C4-2B (cell line): ENCODE measurements at regions not wholly inside any gene's neighbourhood (a gene's known extent, or its start where the extent isn't known, plus 50 kb on each side); places are given as distances from the start of the nearest gene placed in this dataset.

Source experiments
- CTCF ChIP-seq: fragments of 450-650 bp; conservative IDR thresholded peaks from 2 replicates; pipeline ENCODE4 v1.5.1; 2017; ENCODE audit warnings: mild to moderate bottlenecking
- ZFX ChIP-seq: fragments of 450-650 bp; IDR thresholded peaks from 2 replicates; pipeline ENCODE4 v1.6.1; 2017

GRCh38 chr5:143723159-143723558 is 88.8 kb upstream of the HMHB1 start:
- no peak for TF ChIP-seq CTCF
- no peak for TF ChIP-seq ZFX
